MM.1S (cell line): ENCODE measurements at regions not wholly inside any gene's neighbourhood (a gene's known extent, or its start where the extent isn't known, plus 50 kb on each side); places are given as distances from the start of the nearest gene placed in this dataset.

Experiments
- DNase-seq: peaks from one replicate; pipeline ENCODE4 v3.0.0-alpha.2; 2015
- H2AFZ ChIP-seq: fragments of 300-600 bp; sonication (generic); 2 replicates; pipeline ENCODE4 v1.6.0; 2016; ENCODE audit warnings: antibody characterized with exemption, low read length
- H3F3A ChIP-seq: fragments of 300-600 bp; sonication (generic); 2 replicates; pipeline ENCODE4 v1.6.1; 2016; ENCODE audit warnings: mild to moderate bottlenecking, antibody characterized with exemption, low read length, moderate library complexity, mixed read lengths; ENCODE audit not compliant: insufficient read depth
- H3K27ac ChIP-seq: fragments of 300-600 bp; sonication (generic); 2 replicates; pipeline ENCODE4 v1.5.1; 2016; ENCODE audit warnings: mild to moderate bottlenecking, low read length
- H3K27me3 ChIP-seq: fragments of 300-600 bp; sonication (generic); replicated peaks from 2 replicates; pipeline ENCODE4 v1.6.0; 2016; ENCODE audit warnings: low read length; ENCODE audit not compliant: insufficient read depth
- H3K36me3 ChIP-seq: fragments of 300-600 bp; sonication (generic); replicated peaks from 2 replicates; pipeline ENCODE4 v1.6.1; 2016; ENCODE audit warnings: mild to moderate bottlenecking, low read length, mixed read lengths; ENCODE audit not compliant: insufficient read depth
- H3K4me1 ChIP-seq: fragments of 300-600 bp; sonication (generic); 2 replicates; pipeline ENCODE4 v1.6.1; 2016; ENCODE audit warnings: low read length, mixed read lengths
- H3K4me2 ChIP-seq: fragments of 300-600 bp; sonication (generic); 2 replicates; pipeline ENCODE4 v1.6.0; 2016; ENCODE audit warnings: low read depth, low read length
- H3K4me3 ChIP-seq: fragments of 300-600 bp; sonication (generic); 2 replicates; pipeline ENCODE4 v1.5.1; 2016; ENCODE audit warnings: low read length, mixed read lengths
- H3K79me2 ChIP-seq: fragments of 300-600 bp; sonication (generic); 2 replicates; pipeline ENCODE4 v1.6.1; 2016; ENCODE audit warnings: mixed run types, low read length, mixed read lengths
- H3K9ac ChIP-seq: fragments of 300-600 bp; sonication (generic); 2 replicates; pipeline ENCODE4 v1.6.1; 2016; ENCODE audit warnings: low read length, mixed read lengths
- H3K9me2 ChIP-seq: fragments of 300-600 bp; sonication (generic); replicated peaks from 2 replicates; pipeline ENCODE4 v1.6.1; 2016; ENCODE audit warnings: mild to moderate bottlenecking, low read length, mixed read lengths; ENCODE audit not compliant: insufficient read depth
- H3K9me3 ChIP-seq: fragments of 300-600 bp; sonication (generic); replicated peaks from 2 replicates; pipeline ENCODE4 v1.6.1; 2016; ENCODE audit warnings: mild to moderate bottlenecking, low read length, mixed read lengths; ENCODE audit not compliant: insufficient read depth
- H4K20me1 ChIP-seq: fragments of 300-600 bp; sonication (generic); 2 replicates; pipeline ENCODE4 v1.6.1; 2016; ENCODE audit warnings: mild to moderate bottlenecking, low read length, moderate library complexity, mixed read lengths; ENCODE audit not compliant: insufficient read depth
- CTCF ChIP-seq: fragments of 300-600 bp; sonication (generic); IDR thresholded peaks from 2 replicates; pipeline ENCODE4 v1.5.1; 2016; ENCODE audit warnings: antibody characterized with exemption, low read length, mixed read lengths
- EZH2 ChIP-seq: fragments of 300-600 bp; sonication (generic); optimal IDR thresholded peaks from 2 replicates; pipeline ENCODE3; 2017; ENCODE audit warnings: low read depth, mild to moderate bottlenecking, antibody characterized with exemption, low read length, mixed read lengths
- EZH2phosphoT487 ChIP-seq: fragments of 300-600 bp; sonication (generic); IDR thresholded peaks from 2 replicates; pipeline ENCODE4 v1.6.1; 2018; ENCODE audit warnings: antibody characterized with exemption, low read length

GRCh38 chr4:163269869-163270268, 62.5 kb downstream of the NPY1R start:
- no peaks in the 10 kb centered on the region for H3K79me2 ChIP-seq
- H4K20me1 ChIP-seq: no peaks in the 10 kb centered on the region
- H3K36me3 ChIP-seq: no peaks in the 10 kb centered on the region
- H3F3A ChIP-seq: no peaks in the 10 kb centered on the region
- H3K4me2 ChIP-seq: no peak overlapping the region
- TF ChIP-seq CTCF (no peak), EZH2 (no peak), EZH2phosphoT487 (no peak)
- H3K27ac ChIP-seq: no peak overlapping the region
- DNase-seq: no peak
- H3K9me3 ChIP-seq: no peaks in the 10 kb centered on the region
- H3K9me2 ChIP-seq: no peaks in the 10 kb centered on the region
- H3K4me3 ChIP-seq: no peak overlapping the region
- H3K4me1 ChIP-seq: no peaks in the 10 kb centered on the region
- H3K9ac ChIP-seq: no peak overlapping the region
- H3K27me3 ChIP-seq: no peaks in the 10 kb centered on the region
- no peak overlapping the region for H2AFZ ChIP-seq

- H3K79me2 ChIP-seq: no peaks in the 10 kb centered on the region
- H3K9ac ChIP-seq: no peak overlapping the region
- no peaks in the 10 kb centered on the region for H3K36me3 ChIP-seq
- no peaks in the 10 kb centered on the region for H3K27me3 ChIP-seq
- H3K4me2 ChIP-seq: no peak overlapping the region
- no peak overlapping the region for H2AFZ ChIP-seq
- no peaks in the 10 kb centered on the region for H3K4me1 ChIP-seq
- no peak overlapping the region for H3K4me3 ChIP-seq
- H3K9me2 ChIP-seq: no peaks in the 10 kb centered on the region
- H3K27ac ChIP-seq: no peak overlapping the region
- H4K20me1 ChIP-seq: no peaks in the 10 kb centered on the region
- H3K9me3 ChIP-seq: no peaks in the 10 kb centered on the region
- no peak for DNase-seq
- no peak for TF ChIP-seq EZH2phosphoT487
- TF ChIP-seq CTCF: no peak
- no peaks in the 10 kb centered on the region for H3F3A ChIP-seq
Measured at GRCh38 chr4:163269166-163269565, 63.2 kb downstream of the NPY1R start.

- Histone ChIP-seq H3K36me3 (no peaks in the 10 kb centered on the region), H3K9me3 (no peaks in the 10 kb centered on the region), H3K27ac (no peak overlapping the region), H3K4me2 (no peak overlapping the region), H3K4me1 (no peaks in the 10 kb centered on the region), H3K9me2 (no peaks in the 10 kb centered on the region), H3K79me2 (no peaks in the 10 kb centered on the region), H3K4me3 (no peak overlapping the region), H3K27me3 (no peaks in the 10 kb centered on the region), H4K20me1 (no peaks in the 10 kb centered on the region), H2AFZ (no peak overlapping the region), H3K9ac (no peak overlapping the region), H3F3A (no peaks in the 10 kb centered on the region)
- no peak for TF ChIP-seq EZH2phosphoT487
- TF ChIP-seq EZH2: no peak
- no peak for TF ChIP-seq CTCF
- DNase-seq: no peak
Measured at GRCh38 chr4:163264934-163265333, 67.5 kb downstream of the NPY1R start.

- Histone ChIP-seq H4K20me1 (no peaks in the 10 kb centered on the region), H3K36me3 (no peaks in the 10 kb centered on the region), H3K4me3 (no peak overlapping the region), H3K27me3 (no peaks in the 10 kb centered on the region), H2AFZ (no peak overlapping the region), H3K9ac (no peak overlapping the region), H3K27ac (no peak overlapping the region), H3K9me2 (no peaks in the 10 kb centered on the region), H3K4me2 (no peak overlapping the region), H3F3A (no peaks in the 10 kb centered on the region), H3K79me2 (no peaks in the 10 kb centered on the region), H3K4me1 (no peaks in the 10 kb centered on the region), H3K9me3 (no peaks in the 10 kb centered on the region)
- DNase-seq: no peak
- TF ChIP-seq CTCF: no peak
- no peak for TF ChIP-seq EZH2
- no peak for TF ChIP-seq EZH2phosphoT487
Measured at GRCh38 chr4:163263606-163264005, 68.8 kb downstream of the NPY1R start.
